ENCODE measurements at regions not wholly inside any gene's neighbourhood (a gene's known extent, or its start where the extent isn't known, plus 50 kb on each side); places are given as distances from the start of the nearest gene placed in this dataset.

DNA sequence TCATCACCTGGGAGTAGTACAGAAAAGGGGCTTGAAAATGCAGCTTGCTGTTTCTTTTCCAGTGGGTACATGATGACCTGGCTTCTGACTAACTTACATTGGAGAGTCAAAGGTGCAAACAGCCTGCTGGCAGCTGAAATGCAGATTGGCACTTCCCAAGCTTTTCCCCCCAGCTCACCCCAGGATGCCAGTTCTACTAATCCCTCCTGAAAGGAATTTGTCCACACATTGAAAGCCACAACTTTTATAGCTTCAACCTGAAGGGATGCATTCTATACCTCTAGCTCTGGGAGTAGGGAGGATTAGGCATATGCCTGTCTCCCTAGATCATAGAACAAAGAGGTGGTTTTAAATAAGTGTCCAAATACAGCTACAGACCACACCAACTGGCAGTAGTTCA, 281.7 kb downstream of the EFHB start:
- H4K8ac ChIP-seq (ENCODE audit: low read depth, low read length): no peak overlapping the region
- no peak overlapping the region for H2BK5ac ChIP-seq (ENCODE audit: low read length)
- H3K27ac ChIP-seq (ENCODE audit: low read depth, low read length): peak overlapping the region; percentile 15
- H3K18ac ChIP-seq (ENCODE audit: low read length): no peak overlapping the region
- H3K27me3 ChIP-seq (ENCODE audit: insufficient read depth, low read length, poor library complexity): no peaks in the 10 kb centered on the region
- peak; percentile 76 for DNase-seq
- H3K79me1 ChIP-seq (ENCODE audit: low read length): no peaks in the 10 kb centered on the region
- peak overlapping the region; percentile 25 for H3K56ac ChIP-seq (ENCODE audit: low read length)
- H3K23ac ChIP-seq (ENCODE audit: low read length): no peak overlapping the region
- no peaks in the 10 kb centered on the region for H3K79me2 ChIP-seq (ENCODE audit: control insufficient read depth, insufficient read depth, low read length)
- no peak overlapping the region for H2AK5ac ChIP-seq (ENCODE audit: low read length)
- H2BK120ac ChIP-seq (ENCODE audit: low read depth, low read length): peak overlapping the region; percentile 37
- no peak overlapping the region for H3K4ac ChIP-seq (ENCODE audit: low read depth, low read length)
- no peak overlapping the region for H2BK15ac ChIP-seq (replicated peaks; ENCODE audit: low read depth)
- no peak overlapping the region for H3K9ac ChIP-seq (ENCODE audit: low read length)
- H4K5ac ChIP-seq (ENCODE audit: low read length): no peak overlapping the region
- no peak overlapping the region for H3K4me2 ChIP-seq (ENCODE audit: low read length)
- peaks cover 8% of the 10 kb centered on the region for H3K4me1 ChIP-seq (ENCODE audit: control insufficient read depth, low read depth, low read length)
- H3K4me3 ChIP-seq (ENCODE audit: low read length): no peak overlapping the region
- H3K36me3 ChIP-seq (ENCODE audit: control insufficient read depth, insufficient read depth, low read length): no peaks in the 10 kb centered on the region

DNA sequence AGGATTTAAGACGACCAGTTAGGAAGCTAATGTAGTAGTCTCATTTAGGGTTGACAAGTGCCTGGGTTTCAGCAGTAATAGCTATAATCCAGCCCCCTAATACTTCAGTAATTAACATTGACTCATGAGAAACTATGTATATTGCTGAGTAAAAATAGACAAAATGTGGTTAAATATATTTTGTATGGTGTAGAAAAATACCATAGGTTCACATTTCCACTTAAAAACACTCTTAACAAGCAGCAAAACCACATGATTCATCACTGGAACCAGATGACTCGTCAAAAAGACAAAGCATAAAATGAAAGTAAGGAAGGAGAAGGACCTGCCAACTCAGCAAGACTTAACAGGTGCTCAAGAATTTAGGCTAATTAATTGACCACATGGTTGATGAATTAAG, 288.9 kb downstream of the EFHB start:
- Histone ChIP-seq H3K27me3 (ENCODE audit: insufficient read depth, low read length, poor library complexity) (no peaks in the 10 kb centered on the region), H3K4me2 (ENCODE audit: low read length) (no peak overlapping the region), H2BK5ac (ENCODE audit: low read length) (no peak overlapping the region), H3K4me1 (ENCODE audit: control insufficient read depth, low read depth, low read length) (no peaks in the 10 kb centered on the region), H3K36me3 (ENCODE audit: control insufficient read depth, insufficient read depth, low read length) (no peaks in the 10 kb centered on the region), H3K79me2 (ENCODE audit: control insufficient read depth, insufficient read depth, low read length) (no peaks in the 10 kb centered on the region), H3K27ac (ENCODE audit: low read depth, low read length) (no peak overlapping the region), H2AK5ac (ENCODE audit: low read length) (no peak overlapping the region), H3K79me1 (ENCODE audit: low read length) (no peaks in the 10 kb centered on the region), H3K18ac (ENCODE audit: low read length) (no peak overlapping the region), H4K5ac (ENCODE audit: low read length) (no peak overlapping the region), H3K23ac (ENCODE audit: low read length) (no peak overlapping the region), H3K56ac (ENCODE audit: low read length) (no peak overlapping the region), H3K4me3 (ENCODE audit: low read length) (no peak overlapping the region), H2BK120ac (ENCODE audit: low read depth, low read length) (no peak overlapping the region), H3K9ac (ENCODE audit: low read length) (no peak overlapping the region), H3K4ac (ENCODE audit: low read depth, low read length) (no peak overlapping the region), H2BK15ac (replicated peaks; ENCODE audit: low read depth) (no peak overlapping the region), H4K8ac (ENCODE audit: low read depth, low read length) (no peak overlapping the region)
- no CpG with 5 or more reads among the region's 2 CpGs for WGBS (ENCODE audit: extremely low coverage, insufficient coverage, low lambda C conversion rate)
- DNase-seq: no peak

GRCh38 chr3:19644405-19644804, 289.6 kb downstream of the EFHB start:
- Histone ChIP-seq H3K9ac (ENCODE audit: low read length) (no peak overlapping the region), H3K79me1 (ENCODE audit: low read length) (no peaks in the 10 kb centered on the region), H3K4me2 (ENCODE audit: low read length) (no peak overlapping the region), H3K27ac (ENCODE audit: low read depth, low read length) (no peak overlapping the region), H2BK120ac (ENCODE audit: low read depth, low read length) (no peak overlapping the region), H3K79me2 (ENCODE audit: control insufficient read depth, insufficient read depth, low read length) (no peaks in the 10 kb centered on the region), H3K18ac (ENCODE audit: low read length) (no peak overlapping the region), H3K4ac (ENCODE audit: low read depth, low read length) (no peak overlapping the region), H2BK15ac (replicated peaks; ENCODE audit: low read depth) (no peak overlapping the region), H3K27me3 (ENCODE audit: insufficient read depth, low read length, poor library complexity) (no peaks in the 10 kb centered on the region), H3K56ac (ENCODE audit: low read length) (no peak overlapping the region), H3K23ac (ENCODE audit: low read length) (no peak overlapping the region), H3K4me1 (ENCODE audit: control insufficient read depth, low read depth, low read length) (no peaks in the 10 kb centered on the region), H3K36me3 (ENCODE audit: control insufficient read depth, insufficient read depth, low read length) (no peaks in the 10 kb centered on the region), H3K4me3 (ENCODE audit: low read length) (no peak overlapping the region), H2BK5ac (ENCODE audit: low read length) (no peak overlapping the region), H4K8ac (ENCODE audit: low read depth, low read length) (no peak overlapping the region), H4K5ac (ENCODE audit: low read length) (no peak overlapping the region), H2AK5ac (ENCODE audit: low read length) (no peak overlapping the region)
- DNase-seq: no peak
- no CpG with 5 or more reads among the region's 2 CpGs for WGBS (ENCODE audit: extremely low coverage, insufficient coverage, low lambda C conversion rate)

DNA sequence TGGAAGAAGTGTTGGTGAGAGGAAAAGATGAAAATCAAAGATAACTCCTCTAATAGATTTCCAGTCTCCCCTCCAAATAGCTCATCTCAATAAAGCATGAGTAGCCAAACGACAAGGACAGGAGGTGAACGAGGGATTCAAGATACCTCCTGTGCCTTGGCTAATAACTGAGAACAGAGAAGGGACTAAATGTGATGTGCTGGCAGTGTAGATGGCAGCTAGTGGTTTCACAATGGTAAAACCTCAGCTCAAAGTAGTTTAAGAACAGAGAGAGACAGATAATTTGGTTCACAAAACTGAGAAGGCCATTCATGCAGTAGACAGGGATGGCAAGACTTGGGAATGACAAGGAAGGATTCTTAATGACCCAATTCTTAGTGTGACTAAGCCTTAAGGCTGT, 292.6 kb downstream of the EFHB start:
- Histone ChIP-seq H3K36me3 (ENCODE audit: control insufficient read depth, insufficient read depth, low read length) (no peaks in the 10 kb centered on the region), H2BK15ac (replicated peaks; ENCODE audit: low read depth) (no peak overlapping the region), H3K79me1 (ENCODE audit: low read length) (no peaks in the 10 kb centered on the region), H3K56ac (ENCODE audit: low read length) (no peak overlapping the region), H2AK5ac (ENCODE audit: low read length) (no peak overlapping the region), H3K9ac (ENCODE audit: low read length) (no peak overlapping the region), H2BK120ac (ENCODE audit: low read depth, low read length) (no peak overlapping the region), H3K4me2 (ENCODE audit: low read length) (no peak overlapping the region), H3K18ac (ENCODE audit: low read length) (no peak overlapping the region), H4K8ac (ENCODE audit: low read depth, low read length) (no peak overlapping the region), H3K79me2 (ENCODE audit: control insufficient read depth, insufficient read depth, low read length) (no peaks in the 10 kb centered on the region), H3K27ac (ENCODE audit: low read depth, low read length) (no peak overlapping the region), H3K4ac (ENCODE audit: low read depth, low read length) (no peak overlapping the region), H3K4me1 (ENCODE audit: control insufficient read depth, low read depth, low read length) (no peaks in the 10 kb centered on the region), H3K23ac (ENCODE audit: low read length) (no peak overlapping the region), H4K5ac (ENCODE audit: low read length) (no peak overlapping the region), H3K27me3 (ENCODE audit: insufficient read depth, low read length, poor library complexity) (no peaks in the 10 kb centered on the region), H3K4me3 (ENCODE audit: low read length) (no peak overlapping the region), H2BK5ac (ENCODE audit: low read length) (no peak overlapping the region)
- DNase-seq: no peak
- WGBS (ENCODE audit: extremely low coverage, insufficient coverage, low lambda C conversion rate): no CpG with 5 or more reads among the region's 2 CpGs

- no CpG with 5 or more reads among the region's 5 CpGs for WGBS (ENCODE audit: extremely low coverage, insufficient coverage, low lambda C conversion rate)
Observed at GRCh38 chr3:19632099-19633074, 301.6 kb downstream of the EFHB start.

DNA sequence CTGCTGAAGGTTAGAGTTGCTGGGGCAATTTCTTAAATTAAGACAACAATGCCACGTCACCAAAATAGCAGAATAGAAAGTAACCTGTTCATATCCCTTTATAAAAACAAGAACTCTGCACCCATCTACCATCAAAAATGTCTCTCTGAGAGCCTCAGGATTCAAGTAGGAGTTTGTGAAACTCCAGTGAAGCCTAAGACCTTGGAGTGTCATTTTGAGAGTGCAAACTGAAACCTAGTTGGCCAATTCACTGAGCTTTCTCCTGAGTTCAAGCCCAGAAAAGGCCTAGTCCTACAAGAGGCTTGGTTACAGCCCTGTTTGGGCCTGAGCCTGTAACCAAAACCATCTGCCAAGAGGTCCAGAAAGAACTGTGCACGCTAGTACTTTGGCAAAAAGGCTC, 335.1 kb downstream of the EFHB start:
- no peak overlapping the region for H3K9ac ChIP-seq (ENCODE audit: low read length)

More at GRCh38 chr3:19632099-19633074, 301.6 kb downstream of the EFHB start:
- Histone ChIP-seq H2BK5ac (ENCODE audit: low read length) (no peak overlapping the region), H3K18ac (ENCODE audit: low read length) (no peak overlapping the region), H3K4me3 (ENCODE audit: low read length) (no peak overlapping the region), H3K56ac (ENCODE audit: low read length) (no peak overlapping the region), H3K27me3 (ENCODE audit: insufficient read depth, low read length, poor library complexity) (no peaks in the 10 kb centered on the region), H2AK5ac (ENCODE audit: low read length) (no peak overlapping the region), H3K4ac (ENCODE audit: low read depth, low read length) (no peak overlapping the region), H3K4me1 (ENCODE audit: control insufficient read depth, low read depth, low read length) (no peaks in the 10 kb centered on the region), H3K23ac (ENCODE audit: low read length) (no peak overlapping the region), H3K27ac (ENCODE audit: low read depth, low read length) (no peak overlapping the region), H4K5ac (ENCODE audit: low read length) (no peak overlapping the region), H3K4me2 (ENCODE audit: low read length) (no peak overlapping the region), H3K79me2 (ENCODE audit: control insufficient read depth, insufficient read depth, low read length) (no peaks in the 10 kb centered on the region), H2BK120ac (ENCODE audit: low read depth, low read length) (no peak overlapping the region), H3K36me3 (ENCODE audit: control insufficient read depth, insufficient read depth, low read length) (no peaks in the 10 kb centered on the region), H2BK15ac (replicated peaks; ENCODE audit: low read depth) (no peak overlapping the region), H4K8ac (ENCODE audit: low read depth, low read length) (no peak overlapping the region), H3K79me1 (ENCODE audit: low read length) (no peaks in the 10 kb centered on the region), H3K9ac (ENCODE audit: low read length) (no peak overlapping the region)
- peak; percentile 10 for DNase-seq

More for the DNA sequence above, 335.1 kb downstream of the EFHB start:
- Histone ChIP-seq H3K27ac (ENCODE audit: low read depth, low read length) (no peak overlapping the region), H3K79me1 (ENCODE audit: low read length) (no peaks in the 10 kb centered on the region), H3K4me2 (ENCODE audit: low read length) (no peak overlapping the region), H3K23ac (ENCODE audit: low read length) (no peak overlapping the region), H3K36me3 (ENCODE audit: control insufficient read depth, insufficient read depth, low read length) (no peaks in the 10 kb centered on the region), H3K79me2 (ENCODE audit: control insufficient read depth, insufficient read depth, low read length) (no peaks in the 10 kb centered on the region), H4K8ac (ENCODE audit: low read depth, low read length) (no peak overlapping the region), H2BK5ac (ENCODE audit: low read length) (no peak overlapping the region), H3K4me1 (ENCODE audit: control insufficient read depth, low read depth, low read length) (no peaks in the 10 kb centered on the region), H2BK120ac (ENCODE audit: low read depth, low read length) (no peak overlapping the region), H3K18ac (ENCODE audit: low read length) (no peak overlapping the region), H3K27me3 (ENCODE audit: insufficient read depth, low read length, poor library complexity) (no peaks in the 10 kb centered on the region), H4K5ac (ENCODE audit: low read length) (no peak overlapping the region), H2AK5ac (ENCODE audit: low read length) (no peak overlapping the region), H3K4ac (ENCODE audit: low read depth, low read length) (no peak overlapping the region), H2BK15ac (replicated peaks; ENCODE audit: low read depth) (no peak overlapping the region), H3K4me3 (ENCODE audit: low read length) (no peak overlapping the region), H3K56ac (ENCODE audit: low read length) (no peak overlapping the region)
- DNase-seq: no peak
- no CpG with 5 or more reads among the region's 2 CpGs for WGBS (ENCODE audit: extremely low coverage, insufficient coverage, low lambda C conversion rate)

All from mesendoderm (in vitro differentiated cells).